ENCODE measurements at regions not wholly inside any gene's neighbourhood (a gene's known extent, or its start where the extent isn't known, plus 50 kb on each side); places are given as distances from the start of the nearest gene placed in this dataset.

GRCh38 chr3:145079436-145079835 lies 1081.5 kb downstream of the PLOD2 start:
- TF ChIP-seq POLR2AphosphoS5 (IDR thresholded peaks at IDR 0.05; ENCODE audit: insufficient read depth in 1 of 2, low read depth in 1 of 2) (no peak), CTCF (IDR thresholded peaks at IDR 0.05) (no peak)
